Endothelial cell of umbilical vein (primary cell): ENCODE measurements at regions not wholly inside any gene's neighbourhood (a gene's known extent, or its start where the extent isn't known, plus 50 kb on each side); places are given as distances from the start of the nearest gene placed in this dataset.

ENCODE experiments used
- POLR2A ChIP-seq: IDR thresholded peaks from 2 replicates; pipeline ENCODE4 v1.6.1; 2012; ENCODE audit warnings: low read depth, mild to moderate bottlenecking, control low read depth, low read length
- POLR2AphosphoS5 ChIP-seq: IDR thresholded peaks from 2 replicates; pipeline ENCODE4 v1.6.1; 2012; ENCODE audit warnings: low read depth, mild to moderate bottlenecking, control low read depth, low read length, moderate library complexity; ENCODE audit not compliant: insufficient read depth
- TF ChIP-seq, protein P1 (sequence below), 2 donors: IDR thresholded peaks; 1 replicate in 1 of 2; 2 replicates in 1 of 2; pipeline ENCODE4 v1.5.1; 2011; ENCODE audit warnings: low read length in 2 of 2, mild to moderate bottlenecking in 2 of 2, moderate library complexity in 2 of 2, control low read depth in 1 of 2, inconsistent platforms in 1 of 2, low read depth in 1 of 2; ENCODE audit not compliant: insufficient read depth in 1 of 2; ENCODE audit errors: extremely low read depth in 1 of 2

DNA sequence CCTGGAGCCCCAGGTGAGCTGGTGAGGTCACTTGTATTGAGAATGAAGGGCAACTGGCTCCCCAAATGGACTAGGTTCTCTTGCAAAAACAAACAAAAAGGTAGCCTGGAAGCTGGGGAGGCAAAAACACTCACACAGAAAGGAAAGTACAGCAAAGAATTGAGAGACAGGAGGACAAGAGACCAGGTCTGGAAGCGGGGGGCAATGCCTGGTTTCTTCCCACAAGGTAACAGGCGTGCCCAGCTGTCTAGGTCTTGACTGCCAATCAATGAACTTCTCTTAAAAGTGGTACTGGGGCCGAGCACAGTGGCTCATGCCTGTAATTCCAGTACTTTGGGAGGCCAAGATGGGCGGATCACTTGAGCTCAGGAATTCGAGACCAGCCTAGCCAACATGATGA lies 356.4 kb upstream of the TSHZ3 start:
- TF ChIP-seq, protein P1, sequence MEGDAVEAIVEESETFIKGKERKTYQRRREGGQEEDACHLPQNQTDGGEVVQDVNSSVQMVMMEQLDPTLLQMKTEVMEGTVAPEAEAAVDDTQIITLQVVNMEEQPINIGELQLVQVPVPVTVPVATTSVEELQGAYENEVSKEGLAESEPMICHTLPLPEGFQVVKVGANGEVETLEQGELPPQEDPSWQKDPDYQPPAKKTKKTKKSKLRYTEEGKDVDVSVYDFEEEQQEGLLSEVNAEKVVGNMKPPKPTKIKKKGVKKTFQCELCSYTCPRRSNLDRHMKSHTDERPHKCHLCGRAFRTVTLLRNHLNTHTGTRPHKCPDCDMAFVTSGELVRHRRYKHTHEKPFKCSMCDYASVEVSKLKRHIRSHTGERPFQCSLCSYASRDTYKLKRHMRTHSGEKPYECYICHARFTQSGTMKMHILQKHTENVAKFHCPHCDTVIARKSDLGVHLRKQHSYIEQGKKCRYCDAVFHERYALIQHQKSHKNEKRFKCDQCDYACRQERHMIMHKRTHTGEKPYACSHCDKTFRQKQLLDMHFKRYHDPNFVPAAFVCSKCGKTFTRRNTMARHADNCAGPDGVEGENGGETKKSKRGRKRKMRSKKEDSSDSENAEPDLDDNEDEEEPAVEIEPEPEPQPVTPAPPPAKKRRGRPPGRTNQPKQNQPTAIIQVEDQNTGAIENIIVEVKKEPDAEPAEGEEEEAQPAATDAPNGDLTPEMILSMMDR (IDR thresholded peaks at IDR 0.05; ENCODE audit: extremely low read depth in 1 of 2, insufficient read depth in 1 of 2, low read depth in 1 of 2, low read length in 2 of 2): no peak
- TF ChIP-seq POLR2AphosphoS5: no peak
- TF ChIP-seq POLR2A: no peak
